ENCODE measurements at regions not wholly inside any gene's neighbourhood (a gene's known extent, or its start where the extent isn't known, plus 50 kb on each side); places are given as distances from the start of the nearest gene placed in this dataset.

GRCh38 chr1:221118938-221119320, 239.7 kb downstream of the HLX start:
- FAIRE-seq (no peak), DNase-seq (ENCODE audit: low spot score) (no peak), ATAC-seq (no peak)
- H3K27me3 ChIP-seq (ENCODE audit: control insufficient read depth in 1 of 2, insufficient read depth in 2 of 2, low read length in 2 of 2): no peaks in the 10 kb centered on the region
- H3K27ac ChIP-seq (ENCODE audit: extremely low read length, insufficient read depth, low read length): no peak overlapping the region
- no peaks in the 10 kb centered on the region for H3K79me2 ChIP-seq (ENCODE audit: insufficient read depth, low read length)
- POLR2A ChIA-PET: no interaction called here
- H4K20me1 ChIP-seq (ENCODE audit: insufficient read depth, low read length): no peaks in the 10 kb centered on the region
- no peak overlapping the region for H3K4me2 ChIP-seq (ENCODE audit: low read depth, low read length)
- no peak overlapping the region for H2AFZ ChIP-seq (ENCODE audit: low read length)
- H3K4me1 ChIP-seq (ENCODE audit: insufficient read depth, low read length): no peaks in the 10 kb centered on the region
- TF ChIP-seq CBX1 (IDR thresholded peaks at IDR 0.05; ENCODE audit: low read depth): no peak
- no peak for TF ChIP-seq AFF4 (CRISPR knock-in tag; IDR thresholded peaks at IDR 0.05)
- no peak for TF ChIP-seq TP53 (CRISPR knock-in tag; conservative IDR thresholded peaks at IDR 0.05)
- no peak for TF ChIP-seq IKZF4 (CRISPR knock-in tag; IDR thresholded peaks at IDR 0.05; ENCODE audit: borderline replicate concordance, low read depth, not compliant biosample characterization)
- in situ Hi-C loops (cut with HindIII; ENCODE audit: extremely low pct_ligation_motif_present, low pct_unique_long_range_greater_than_20kb): no loop called here
- H3K9ac ChIP-seq (ENCODE audit: insufficient read depth, low read depth, low read length): no peak overlapping the region
- H3K9me3 ChIP-seq (ENCODE audit: low read length): no peaks in the 10 kb centered on the region
- intact Hi-C loops (cut with micrococcal nuclease; ENCODE audit: unreplicated experiment): no loop called here
- CTCF ChIA-PET (ENCODE audit: low intra/inter-chr PET ratio, low total read pairs): no interaction called here
- BruUV-seq (replicated peaks): no TSS peak
- 0% methylated on average over 1 of the region's 1 CpG for WGBS (ENCODE audit: low lambda C conversion rate)
- no peak overlapping the region for H3K4me3 ChIP-seq (replicated peaks in 1 of 3; ENCODE audit: insufficient read depth in 1 of 3, low read depth in 2 of 3, low read length in 3 of 3)
- H3K36me3 ChIP-seq (replicated peaks in 1 of 2; ENCODE audit: control insufficient read depth in 1 of 2, insufficient read depth in 2 of 2, low read length in 2 of 2): no peaks in the 10 kb centered on the region

- Histone ChIP-seq H3K9me3 (ENCODE audit: low read length) (no peaks in the 10 kb centered on the region), H3K4me3 (replicated peaks in 1 of 3; ENCODE audit: insufficient read depth in 1 of 3, low read depth in 2 of 3, low read length in 3 of 3) (no peak overlapping the region), H3K4me2 (ENCODE audit: low read depth, low read length) (no peak overlapping the region), H3K27ac (ENCODE audit: extremely low read length, insufficient read depth, low read length) (no peak overlapping the region), H3K36me3 (replicated peaks in 1 of 2; ENCODE audit: control insufficient read depth in 1 of 2, insufficient read depth in 2 of 2, low read length in 2 of 2) (no peaks in the 10 kb centered on the region), H4K20me1 (ENCODE audit: insufficient read depth, low read length) (no peaks in the 10 kb centered on the region), H3K27me3 (ENCODE audit: control insufficient read depth in 1 of 2, insufficient read depth in 2 of 2, low read length in 2 of 2) (no peaks in the 10 kb centered on the region), H2AFZ (ENCODE audit: low read length) (no peak overlapping the region), H3K79me2 (ENCODE audit: insufficient read depth, low read length) (no peaks in the 10 kb centered on the region), H3K4me1 (ENCODE audit: insufficient read depth, low read length) (no peaks in the 10 kb centered on the region), H3K9ac (ENCODE audit: insufficient read depth, low read depth, low read length) (no peak overlapping the region)
- no peak for DNase-seq (ENCODE audit: low spot score)
- intact Hi-C loops (cut with micrococcal nuclease; ENCODE audit: unreplicated experiment) (no loop called here), in situ Hi-C loops (cut with HindIII; ENCODE audit: extremely low pct_ligation_motif_present, low pct_unique_long_range_greater_than_20kb) (no loop called here)
- no TSS peak for BruUV-seq (replicated peaks)
- no peak for FAIRE-seq
- ChIA-PET CTCF (ENCODE audit: low intra/inter-chr PET ratio, low total read pairs) (no interaction called here), POLR2A (no interaction called here)
- 0% methylated on average over 1 of the region's 1 CpG for WGBS (ENCODE audit: low lambda C conversion rate)
- no peak for ATAC-seq
- TF ChIP-seq ARID3A (IDR thresholded peaks at IDR 0.05; ENCODE audit: low read depth, low read length): no peak
- no peak for TF ChIP-seq ZNF251 (CRISPR knock-in tag; IDR thresholded peaks at IDR 0.05)
- TF ChIP-seq ZNF616 (CRISPR knock-in tag; IDR thresholded peaks at IDR 0.05; ENCODE audit: low read depth): no peak
- TF ChIP-seq ZFX (CRISPR knock-in tag; IDR thresholded peaks at IDR 0.05; ENCODE audit: low read depth): no peak
- TF ChIP-seq ZNF850 (CRISPR knock-in tag; conservative IDR thresholded peaks at IDR 0.05): no peak
- TF ChIP-seq FUBP1 (CRISPR knock-in tag; IDR thresholded peaks at IDR 0.05; ENCODE audit: borderline replicate concordance): no peak
- no peak for TF ChIP-seq ZFP36L2 (CRISPR knock-in tag; IDR thresholded peaks at IDR 0.05)
Measured at GRCh38 chr1:221122501-221122900, 243.3 kb downstream of the HLX start.

Data from HepG2 (cell line).